Left kidney (tissue), 1 donor: ENCODE measurements at regions not wholly inside any gene's neighbourhood (a gene's known extent, or its start where the extent isn't known, plus 50 kb on each side); places are given as distances from the start of the nearest gene placed in this dataset.
"Not testable (repeated sequence)": the region's sequence is repeated elsewhere in the genome, so short reads cannot be mapped to it uniquely, and the experiment has no call there.

Experiments used
- DNase-seq: peaks from one replicate; pipeline ENCODE4 v3.0.0-alpha.2; 2013

DNA sequence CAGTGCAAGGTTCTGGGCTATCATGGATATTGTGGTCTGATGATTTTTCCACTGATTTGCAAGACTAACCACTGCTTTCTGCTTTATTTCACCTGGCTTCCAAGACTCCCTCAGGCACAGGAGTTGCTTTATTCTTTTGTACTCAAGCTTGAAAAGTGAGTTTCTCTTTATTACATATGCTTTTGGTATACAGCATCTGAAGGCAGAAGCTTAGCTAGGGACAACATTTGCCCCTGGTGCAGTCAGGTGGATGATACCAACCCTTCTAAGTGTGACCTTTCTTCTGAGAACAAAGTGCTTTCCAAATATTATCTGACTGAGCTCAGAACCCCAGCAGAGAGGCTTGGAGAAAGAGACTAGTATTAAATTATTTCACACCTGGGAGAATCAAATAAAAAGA, 94.0 kb upstream of the PHACTR1 start:
- DNase-seq: no peak

GRCh38 chr6:12624142-12624837, 92.3 kb upstream of the PHACTR1 start:
- no peak for DNase-seq

GRCh38 chr6:12627053-12627452, 89.5 kb upstream of the PHACTR1 start:
- no peak for DNase-seq

DNA sequence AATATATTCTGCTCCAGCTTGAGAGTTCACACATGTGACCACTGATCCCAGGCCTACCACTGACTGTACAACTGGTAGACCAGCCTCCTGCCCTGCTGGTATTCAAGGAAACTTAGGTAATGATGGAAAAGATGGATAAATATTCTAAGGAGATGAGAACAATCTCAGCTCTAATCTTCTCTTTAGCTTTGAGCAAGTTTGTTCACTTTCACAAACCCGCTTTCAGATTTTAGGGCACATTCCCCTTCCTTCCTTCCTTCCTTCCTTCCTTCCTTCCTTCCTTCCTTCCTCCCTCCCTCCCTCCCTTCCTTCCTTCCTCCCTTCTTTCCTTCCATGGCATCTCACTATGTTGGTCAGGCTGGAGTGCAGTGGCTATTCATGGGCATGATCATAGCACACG, 88.2 kb upstream of the PHACTR1 start:
- no peak for DNase-seq

- not testable (repeated sequence) for DNase-seq
Measured at GRCh38 chr6:12633746-12634145, 82.8 kb upstream of the PHACTR1 start.

DNA sequence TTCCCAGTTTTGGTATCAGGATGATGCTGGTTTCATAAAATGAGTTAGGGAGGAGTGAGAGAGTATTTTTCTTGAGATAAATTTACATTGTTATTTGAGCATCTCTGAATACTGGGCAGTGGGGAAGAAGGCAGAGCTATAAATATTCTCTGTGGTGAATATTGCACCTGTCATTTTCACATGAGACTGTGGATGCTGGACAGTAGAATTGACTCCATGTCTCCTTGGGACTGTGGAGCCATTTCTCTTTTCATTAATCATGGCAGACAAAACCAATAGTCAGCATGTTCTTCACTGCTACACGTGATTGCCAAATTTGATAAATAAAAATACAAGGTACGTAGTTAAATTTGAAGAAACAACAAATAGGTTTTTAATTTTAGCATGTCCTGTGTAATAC, 81.2 kb upstream of the PHACTR1 start:
- no peak for DNase-seq

- DNase-seq: no peak
Measured at GRCh38 chr6:12635813-12636212, 80.8 kb upstream of the PHACTR1 start.

DNA sequence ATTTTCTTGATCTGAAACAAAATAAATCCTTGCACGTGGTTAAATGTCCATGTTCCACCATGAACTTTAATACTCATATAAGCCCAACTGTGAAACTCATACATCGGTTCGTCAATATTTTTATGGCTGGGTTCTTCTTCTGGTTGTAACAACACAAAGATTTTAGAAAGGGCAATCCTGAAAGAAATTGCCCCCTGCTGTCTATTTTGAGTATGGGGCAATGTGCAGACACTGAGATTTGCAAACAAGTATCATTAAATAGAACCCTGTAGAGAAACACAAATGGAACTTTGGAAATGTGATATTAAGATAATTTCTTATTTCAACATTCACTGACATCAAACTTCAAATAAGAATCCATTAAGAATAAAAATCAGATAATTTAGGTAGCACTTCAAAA, 80.2 kb upstream of the PHACTR1 start:
- no peak for DNase-seq

- DNase-seq: peak; percentile 43
Measured at GRCh38 chr6:12637960-12638641, 78.5 kb upstream of the PHACTR1 start.

- DNase-seq: no peak
Measured at GRCh38 chr6:12640438-12640837, 76.1 kb upstream of the PHACTR1 start.

DNA sequence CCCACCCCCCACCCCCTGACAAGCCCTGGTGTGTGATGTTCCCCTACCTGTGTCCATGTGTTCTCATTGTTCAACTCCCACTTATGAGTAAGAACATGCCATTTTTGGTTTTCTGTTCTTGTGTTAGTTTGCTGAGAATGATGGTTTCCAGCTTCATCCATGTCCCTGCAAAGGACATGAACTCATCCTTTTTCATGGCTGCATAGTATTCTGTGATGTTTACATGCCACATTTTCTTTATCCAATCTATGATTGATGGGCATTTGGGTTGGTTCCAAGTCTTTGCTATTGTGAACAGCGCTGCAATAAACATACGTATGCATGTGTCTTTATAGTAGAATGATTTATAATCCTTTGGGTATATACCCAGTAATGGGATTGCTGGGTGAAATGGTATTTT, 74.8 kb upstream of the PHACTR1 start:
- DNase-seq: not testable (repeated sequence)

DNA sequence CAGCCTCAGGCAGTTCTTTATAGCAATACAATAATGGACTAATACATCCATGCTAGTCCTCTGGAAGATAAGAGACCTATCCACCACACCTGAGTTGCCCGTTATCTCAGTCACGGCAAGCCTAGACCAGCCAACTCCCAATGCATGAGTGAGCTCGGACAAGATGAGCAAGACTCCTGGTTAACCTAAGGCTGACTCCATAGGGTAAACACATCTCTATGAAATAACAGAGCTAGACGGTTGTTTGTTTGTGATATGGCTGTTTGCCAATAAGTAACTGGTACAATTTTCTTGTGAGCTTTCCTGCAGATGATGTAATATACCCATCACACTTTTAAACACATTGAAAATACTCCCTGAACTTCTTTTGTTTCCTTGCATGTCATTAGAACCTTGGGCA, 70.6 kb upstream of the PHACTR1 start:
- no peak for DNase-seq

GRCh38 chr6:12648171-12648570, 68.4 kb upstream of the PHACTR1 start:
- no peak for DNase-seq

DNA sequence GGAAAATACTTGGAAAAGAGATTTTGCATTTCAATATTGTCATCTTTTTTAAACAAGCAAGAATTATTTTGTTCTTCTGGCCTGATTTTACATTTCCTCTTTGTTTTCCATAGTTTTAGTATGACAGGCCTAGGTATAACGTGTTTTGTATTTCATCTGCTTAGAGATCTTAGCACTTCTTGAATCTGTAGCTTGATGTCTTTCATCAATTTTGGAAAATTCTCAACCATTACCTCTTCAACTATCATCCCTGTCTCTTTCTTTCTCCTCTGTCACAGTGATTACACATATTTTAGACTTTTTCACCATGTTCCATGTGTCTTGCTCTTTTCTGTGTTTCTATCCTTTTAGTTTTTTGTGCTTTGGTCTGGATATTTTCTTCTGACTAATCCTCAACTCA, 67.2 kb upstream of the PHACTR1 start:
- DNase-seq: no peak

- DNase-seq: no peak
Measured at GRCh38 chr6:12653486-12653885, 63.1 kb upstream of the PHACTR1 start.

DNA sequence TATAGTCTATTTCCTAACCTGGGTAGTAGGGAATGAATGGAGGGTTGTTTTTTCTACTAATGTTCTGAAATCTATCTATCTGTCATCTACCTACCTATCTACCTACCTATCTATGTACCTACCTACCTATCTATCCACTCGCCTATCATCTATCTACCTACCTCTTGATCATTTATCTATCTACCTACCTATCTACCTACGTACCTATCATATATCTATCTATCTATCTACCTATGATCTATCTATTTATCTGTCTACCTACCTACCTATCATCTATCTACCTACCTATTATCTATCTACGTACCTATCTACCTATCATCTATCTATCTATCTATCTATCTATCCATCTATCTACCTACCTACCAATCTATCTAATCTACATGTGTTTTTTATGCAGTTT, 62.5 kb upstream of the PHACTR1 start:
- no peak for DNase-seq

- no peak for DNase-seq
Measured at GRCh38 chr6:12654514-12654913, 62.1 kb upstream of the PHACTR1 start.

DNA sequence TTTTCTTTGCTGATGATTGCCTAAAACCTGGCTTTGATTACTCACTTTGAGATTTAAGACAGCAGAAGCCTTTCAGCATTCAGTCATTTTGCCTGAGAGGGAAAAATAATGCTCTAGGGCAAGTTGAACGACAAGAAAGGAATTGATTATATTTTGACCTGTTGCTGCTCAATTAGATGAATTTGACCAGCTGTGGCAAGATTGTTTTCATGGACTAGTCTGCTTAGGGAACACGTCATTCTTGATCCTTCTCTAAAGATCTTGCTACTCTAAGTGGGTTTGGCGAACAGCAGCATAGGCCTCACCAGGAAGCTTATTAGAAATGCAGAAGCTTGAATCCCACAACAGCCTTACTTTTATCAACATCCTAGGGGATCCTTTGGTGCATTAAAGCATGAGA, 59.7 kb upstream of the PHACTR1 start:
- DNase-seq: no peak

GRCh38 chr6:12657884-12658283, 58.7 kb upstream of the PHACTR1 start:
- DNase-seq: no peak

DNA sequence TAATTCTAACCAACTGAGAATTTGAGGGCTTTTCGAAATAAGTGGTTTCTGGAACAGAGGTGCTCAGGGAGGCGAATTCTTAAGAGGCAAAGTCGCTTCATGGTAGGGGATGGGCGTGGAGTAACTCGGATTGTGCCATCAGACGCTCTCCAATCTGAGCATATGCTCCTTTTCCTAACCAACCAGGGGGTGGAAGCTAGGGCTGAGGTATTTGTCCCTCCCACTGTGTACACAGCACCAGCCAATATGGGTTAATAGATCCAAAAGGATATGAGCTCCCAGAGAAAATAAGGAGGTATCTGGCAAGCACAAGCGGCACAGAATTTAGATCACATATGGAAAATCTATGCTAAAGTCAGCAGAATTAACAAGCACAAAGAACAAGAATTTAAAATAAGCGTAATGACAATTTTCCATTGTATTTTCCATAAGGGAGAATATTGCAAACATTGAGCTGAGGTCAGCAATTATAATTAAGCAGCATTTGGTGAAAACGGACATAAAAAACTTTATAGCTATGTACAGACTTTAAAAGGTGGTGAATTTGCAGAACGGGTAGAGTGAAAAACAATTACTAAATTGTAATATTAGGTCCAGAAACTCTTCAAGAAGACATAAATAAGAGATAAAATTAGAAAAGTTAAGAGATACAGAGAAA, 55.0 kb upstream of the PHACTR1 start:
- no peak for DNase-seq
